Epithelial cell of prostate (primary cell): ENCODE measurements at regions not wholly inside any gene's neighbourhood (a gene's known extent, or its start where the extent isn't known, plus 50 kb on each side); places are given as distances from the start of the nearest gene placed in this dataset.
A peak's percentile ranks its signal among the peaks of the same experiment; 100 is the strongest.

Experiments
- DNase-seq: peaks from one replicate; pipeline ENCODE4 v3.0.0-alpha.2; 2011; ENCODE audit warnings: low read depth, low spot score
- H3K27ac ChIP-seq: fragments of 450-650 bp; 2 replicates; pipeline ENCODE4 v1.5.1; 2017; ENCODE audit warnings: mild to moderate bottlenecking

- H3K27ac ChIP-seq: no peak overlapping the region
- no peak for DNase-seq
Observed at GRCh38 chr7:26508917-26509316, 217.3 kb downstream of the SNX10 start.

GRCh38 chr7:26510231-26510957, 218.7 kb downstream of the SNX10 start:
- H3K27ac ChIP-seq: no peak overlapping the region
- no peak for DNase-seq

- no peak for DNase-seq
- H3K27ac ChIP-seq: no peak overlapping the region
Observed at GRCh38 chr7:26511866-26512265, 220.2 kb downstream of the SNX10 start.

- no peak overlapping the region for H3K27ac ChIP-seq
- DNase-seq: no peak
Observed at GRCh38 chr7:26512737-26513136, 221.1 kb downstream of the SNX10 start.

- no peak for DNase-seq
- no peak overlapping the region for H3K27ac ChIP-seq
Observed at GRCh38 chr7:26513948-26514347, 222.3 kb downstream of the SNX10 start.

- H3K27ac ChIP-seq: no peak overlapping the region
- DNase-seq: no peak
Observed at GRCh38 chr7:26514633-26515032, 223.0 kb downstream of the SNX10 start.

GRCh38 chr7:26515314-26515842, 223.7 kb downstream of the SNX10 start:
- peak; percentile 10 for DNase-seq
- H3K27ac ChIP-seq: no peak overlapping the region

GRCh38 chr7:26520483-26520882, 228.8 kb downstream of the SNX10 start:
- no peak for DNase-seq
- no peak overlapping the region for H3K27ac ChIP-seq

GRCh38 chr7:26522633-26523032, 231.0 kb downstream of the SNX10 start:
- no peak for DNase-seq

GRCh38 chr7:26525398-26526264, 234.0 kb downstream of the SNX10 start:
- DNase-seq: no peak

More at GRCh38 chr7:26522633-26523032, 231.0 kb downstream of the SNX10 start:
- H3K27ac ChIP-seq: no peak overlapping the region

GRCh38 chr7:26526265-26526587, 234.6 kb downstream of the SNX10 start:
- H3K27ac ChIP-seq: no peak overlapping the region
- DNase-seq: no peak

More at GRCh38 chr7:26525398-26526264, 234.0 kb downstream of the SNX10 start:
- no peak overlapping the region for H3K27ac ChIP-seq

- no peak for DNase-seq
Observed at GRCh38 chr7:26531926-26532325, 240.3 kb downstream of the SNX10 start.

GRCh38 chr7:26532471-26532870, 240.8 kb downstream of the SNX10 start:
- no peak for DNase-seq
- H3K27ac ChIP-seq: no peak overlapping the region

More at GRCh38 chr7:26531926-26532325, 240.3 kb downstream of the SNX10 start:
- H3K27ac ChIP-seq: no peak overlapping the region

GRCh38 chr7:26533217-26533616, 241.6 kb downstream of the SNX10 start:
- no peak for DNase-seq
- no peak overlapping the region for H3K27ac ChIP-seq

- no peak for DNase-seq
- no peak overlapping the region for H3K27ac ChIP-seq
Observed at GRCh38 chr7:26534649-26535482, 243.2 kb downstream of the SNX10 start.

GRCh38 chr7:26535483-26536007, 243.9 kb downstream of the SNX10 start:
- no peak overlapping the region for H3K27ac ChIP-seq
- DNase-seq: no peak

- DNase-seq: no peak
- H3K27ac ChIP-seq: no peak overlapping the region
Observed at GRCh38 chr7:26538216-26538615, 246.6 kb downstream of the SNX10 start.

- H3K27ac ChIP-seq: no peak overlapping the region
- DNase-seq: no peak
Observed at GRCh38 chr7:26538689-26539088, 247.0 kb downstream of the SNX10 start.

- no peak for DNase-seq
- H3K27ac ChIP-seq: no peak overlapping the region
Observed at GRCh38 chr7:26543340-26543739, 251.7 kb downstream of the SNX10 start.

- no peak for DNase-seq
- H3K27ac ChIP-seq: no peak overlapping the region
Observed at GRCh38 chr7:26543951-26544350, 252.3 kb downstream of the SNX10 start.
